Naive thymus-derived CD4-positive, alpha-beta T cell (primary cell): ENCODE measurements at regions not wholly inside any gene's neighbourhood (a gene's known extent, or its start where the extent isn't known, plus 50 kb on each side); places are given as distances from the start of the nearest gene placed in this dataset.

Experiments used
- ATAC-seq: fragments of 150-1000 bp; cut with Tn5 transposase; 2 replicates; pipeline ENCODE4 v1.10.0; 2021; ENCODE audit warnings: mild to moderate bottlenecking, moderate library complexity
- CTCF ChIA-PET: fragments of 350-600 bp; sonication (Branson Sonifier 250); formaldehyde crosslinking; loops from one replicate; lab custom pipeline; 2021; ENCODE audit warnings: antibody characterized with exemption; lab: Charles Lee
- POLR2A ChIA-PET: fragments of 350-600 bp; sonication (Branson Sonifier 250); formaldehyde crosslinking; loops from one replicate; lab custom pipeline; 2021; ENCODE audit warnings: antibody characterized with exemption, inconsistent platforms; lab: Charles Lee
- DNase-seq, 9 donors: peaks; one replicate each; pipeline versions ENCODE4 v3.0.0 to v3.0.0-alpha.2; 2020 to 2022; ENCODE audit warnings: mixed read lengths in 1 of 9
- H3K27ac ChIP-seq: one replicate; pipeline ENCODE4 v1.7.0; 2013; ENCODE audit warnings: mild to moderate bottlenecking, low read depth, low read length, moderate library complexity
- H3K27me3 ChIP-seq, 2 donors: one replicate each; pipeline ENCODE4 v1.7.0; 2013; ENCODE audit warnings: low read length in 2 of 2, mild to moderate bottlenecking in 2 of 2, moderate library complexity in 2 of 2; ENCODE audit not compliant: control insufficient read depth in 2 of 2, insufficient read depth in 2 of 2
- H3K36me3 ChIP-seq, 3 experiments: 1 replicate in 2 of 3; 2 replicates in 1 of 3; pipeline ENCODE4 v1.7.0; 2013; ENCODE audit warnings: low read length in 3 of 3, mild to moderate bottlenecking in 3 of 3, moderate library complexity in 1 of 3; ENCODE audit not compliant: insufficient read depth in 3 of 3, control insufficient read depth in 2 of 3
- H3K4me1 ChIP-seq, 2 donors: one replicate each; pipeline ENCODE4 v1.7.0; 2013; ENCODE audit warnings: low read length in 2 of 2, mild to moderate bottlenecking in 2 of 2, moderate library complexity in 1 of 2; ENCODE audit not compliant: control insufficient read depth in 2 of 2, insufficient read depth in 2 of 2
- H3K4me3 ChIP-seq: 2 replicates; pipeline ENCODE4 v1.7.0; 2013; ENCODE audit warnings: mild to moderate bottlenecking, low read length
- H3K9me3 ChIP-seq, 3 experiments: 1 replicate in 2 of 3; 2 replicates in 1 of 3; pipeline ENCODE4 v1.7.0; 2013; ENCODE audit warnings: low read length in 3 of 3; ENCODE audit not compliant: control insufficient read depth in 2 of 3
- H3K27ac Mint-ChIP-seq, 9 donors: one replicate each; pipeline ENCODE4 v1.8.0; 2020 to 2022; ENCODE audit warnings: mixed read lengths in 9 of 9, mild to moderate bottlenecking in 8 of 9, moderate library complexity in 5 of 9, inconsistent platforms in 2 of 9
- H3K27me3 Mint-ChIP-seq, 5 donors: one replicate each; pipeline ENCODE4 v1.8.0; 2021 to 2022; ENCODE audit warnings: mixed read lengths in 5 of 5, mild to moderate bottlenecking in 1 of 5
- H3K36me3 Mint-ChIP-seq, 5 donors: one replicate each; pipeline ENCODE4 v1.8.0; 2020 to 2022; ENCODE audit warnings: mixed read lengths in 5 of 5, mild to moderate bottlenecking in 3 of 5, inconsistent platforms in 1 of 5
- H3K4me1 Mint-ChIP-seq, 7 donors: one replicate each; pipeline ENCODE4 v1.8.0; 2020 to 2022; ENCODE audit warnings: mixed read lengths in 7 of 7, mild to moderate bottlenecking in 3 of 7, inconsistent platforms in 1 of 7
- H3K4me3 Mint-ChIP-seq, 10 donors: one replicate each; pipeline ENCODE4 v1.8.0; 2020 to 2022; ENCODE audit warnings: mild to moderate bottlenecking in 10 of 10, mixed read lengths in 10 of 10, moderate library complexity in 6 of 10, inconsistent platforms in 2 of 10
- H3K9me3 Mint-ChIP-seq, 11 donors: one replicate each; pipeline ENCODE4 v1.8.0; 2020 to 2022; ENCODE audit warnings: mixed read lengths in 11 of 11, mild to moderate bottlenecking in 4 of 11, inconsistent platforms in 1 of 11, moderate library complexity in 1 of 11
- intact Hi-C, 2 donors: fragments of 100-400 bp; cut with micrococcal nuclease; formaldehyde crosslinking; loops; one replicate each; pipeline ENCODE4 v1.15.1; 2023

DNA sequence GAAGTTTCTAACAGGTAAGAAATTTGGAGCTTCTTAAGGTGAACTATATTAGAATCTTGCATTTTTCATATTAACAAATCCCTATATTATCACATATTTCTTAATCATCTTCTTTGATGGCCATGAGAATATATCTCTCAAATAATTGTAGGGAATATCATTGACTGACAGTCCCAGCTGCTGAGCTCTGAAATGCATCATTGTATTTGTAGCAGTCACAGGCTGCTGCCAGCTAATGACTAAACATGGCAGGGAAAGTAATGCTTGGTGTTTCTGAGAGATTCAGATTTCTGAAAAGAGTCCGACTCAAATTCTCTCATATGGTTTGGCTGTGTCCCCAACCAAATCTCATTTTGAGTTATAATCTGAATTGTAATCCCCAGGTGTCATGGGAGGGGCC lies 171.9 kb downstream of the TRAM1L1 start:
- ChIA-PET POLR2A (no interaction called here), CTCF (no interaction called here)
- no peaks in the 10 kb centered on the region for H3K27me3 ChIP-seq
- Mint-ChIP-seq H3K27me3 (no peaks in the 10 kb centered on the region), H3K9me3 (peaks cover 0 to 9% (median 1%) of the 10 kb centered on the region in 11 donors), H3K36me3 (no peaks in the 10 kb centered on the region), H3K4me1 (no peaks in the 10 kb centered on the region), H3K27ac (no peak overlapping the region), H3K4me3 (no peak overlapping the region)
- H3K27ac ChIP-seq: no peak overlapping the region
- intact Hi-C loops: no loop called here
- ATAC-seq (no peak), DNase-seq (no peak)
- no peak overlapping the region for H3K4me3 ChIP-seq
- no peaks in the 10 kb centered on the region for H3K36me3 ChIP-seq
- no peaks in the 10 kb centered on the region for H3K9me3 ChIP-seq
- no peaks in the 10 kb centered on the region for H3K4me1 ChIP-seq

DNA sequence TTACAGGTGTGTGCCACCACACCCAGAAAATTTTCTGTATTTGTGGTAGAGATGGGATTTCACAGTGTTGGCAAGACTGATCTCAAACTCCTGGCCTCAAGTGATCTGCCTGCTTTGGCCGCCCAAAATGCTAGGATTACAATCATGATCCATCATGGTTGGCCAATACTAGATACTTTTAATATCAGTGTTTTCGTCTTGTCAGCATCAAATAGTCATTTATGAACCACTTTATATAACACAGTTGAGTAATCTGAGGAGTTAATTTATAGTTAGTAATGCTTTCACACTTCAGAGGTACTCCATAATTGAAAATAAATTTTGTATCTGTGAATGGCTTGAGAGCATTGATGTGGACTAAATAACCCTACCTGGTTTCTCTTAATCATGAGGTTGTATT lies 178.6 kb downstream of the TRAM1L1 start:
- H3K27me3 ChIP-seq: no peaks in the 10 kb centered on the region

DNA sequence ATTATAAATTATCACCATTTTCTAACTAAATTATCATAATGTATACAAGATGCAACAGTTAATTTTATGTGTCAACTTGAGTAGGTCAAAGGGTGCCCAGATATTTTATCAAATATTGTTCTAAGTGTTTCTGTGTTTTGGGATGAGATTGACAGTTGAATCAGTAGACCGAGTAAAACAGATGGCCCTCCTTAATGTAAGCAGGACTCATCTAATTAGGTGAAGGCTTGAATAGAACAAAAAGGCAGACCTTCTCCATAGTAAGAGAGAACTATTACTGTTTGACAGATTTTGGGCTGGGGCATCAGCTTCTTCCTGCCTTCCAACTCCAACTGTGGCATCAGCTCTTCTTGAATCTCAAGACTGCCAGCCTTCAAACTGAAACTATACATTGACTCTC lies 185.8 kb downstream of the TRAM1L1 start:
- no peak overlapping the region for H3K4me3 Mint-ChIP-seq
- H3K36me3 ChIP-seq: no peaks in the 10 kb centered on the region
- H3K4me1 Mint-ChIP-seq: no peaks in the 10 kb centered on the region
- ChIA-PET CTCF (no interaction called here), POLR2A (no interaction called here)
- H3K4me3 ChIP-seq: no peak overlapping the region
- no peaks in the 10 kb centered on the region for H3K27me3 Mint-ChIP-seq
- DNase-seq (no peak), ATAC-seq (no peak)
- no peaks in the 10 kb centered on the region for H3K36me3 Mint-ChIP-seq
- intact Hi-C loops: no loop called here
- H3K9me3 Mint-ChIP-seq: peaks cover 0 to 18% (median 3%) of the 10 kb centered on the region in 11 donors
- H3K27ac Mint-ChIP-seq: no peak overlapping the region
- H3K27ac ChIP-seq: no peak overlapping the region
- no peaks in the 10 kb centered on the region for H3K4me1 ChIP-seq
- H3K9me3 ChIP-seq: no peaks in the 10 kb centered on the region
- no peaks in the 10 kb centered on the region for H3K27me3 ChIP-seq

More for the DNA sequence above, 178.6 kb downstream of the TRAM1L1 start:
- no peaks in the 10 kb centered on the region for H3K27me3 Mint-ChIP-seq
- no peak overlapping the region for H3K4me3 ChIP-seq
- H3K9me3 Mint-ChIP-seq: peaks cover 0 to 22% (median 3%) of the 10 kb centered on the region in 11 donors
- H3K4me3 Mint-ChIP-seq: no peak overlapping the region
- H3K4me1 ChIP-seq: no peaks in the 10 kb centered on the region
- POLR2A ChIA-PET: no interaction called here
- no peaks in the 10 kb centered on the region for H3K36me3 ChIP-seq
- intact Hi-C loops: no loop called here
- no peak for DNase-seq
- no peaks in the 10 kb centered on the region for H3K36me3 Mint-ChIP-seq
- H3K4me1 Mint-ChIP-seq: no peaks in the 10 kb centered on the region
- H3K27ac Mint-ChIP-seq: no peak overlapping the region
- no peak for ATAC-seq
- no peak overlapping the region for H3K27ac ChIP-seq
- CTCF ChIA-PET: no interaction called here
- H3K9me3 ChIP-seq: no peaks in the 10 kb centered on the region

GRCh38 chr4:116885579-116885978 lies 199.8 kb downstream of the TRAM1L1 start:
- Mint-ChIP-seq H3K4me1 (no peaks in the 10 kb centered on the region), H3K4me3 (no peak overlapping the region), H3K9me3 (peaks cover 0 to 8% (median 0%) of the 10 kb centered on the region in 11 donors), H3K27ac (no peak overlapping the region), H3K27me3 (no peaks in the 10 kb centered on the region), H3K36me3 (no peaks in the 10 kb centered on the region)
- no peaks in the 10 kb centered on the region for H3K9me3 ChIP-seq
- no peak overlapping the region for H3K4me3 ChIP-seq
- no peak overlapping the region for H3K27ac ChIP-seq
- ATAC-seq (no peak), DNase-seq (no peak)
- intact Hi-C loops: no loop called here
- ChIA-PET CTCF (no interaction called here), POLR2A (no interaction called here)
- no peaks in the 10 kb centered on the region for H3K4me1 ChIP-seq
- H3K36me3 ChIP-seq: no peaks in the 10 kb centered on the region
- no peaks in the 10 kb centered on the region for H3K27me3 ChIP-seq

DNA sequence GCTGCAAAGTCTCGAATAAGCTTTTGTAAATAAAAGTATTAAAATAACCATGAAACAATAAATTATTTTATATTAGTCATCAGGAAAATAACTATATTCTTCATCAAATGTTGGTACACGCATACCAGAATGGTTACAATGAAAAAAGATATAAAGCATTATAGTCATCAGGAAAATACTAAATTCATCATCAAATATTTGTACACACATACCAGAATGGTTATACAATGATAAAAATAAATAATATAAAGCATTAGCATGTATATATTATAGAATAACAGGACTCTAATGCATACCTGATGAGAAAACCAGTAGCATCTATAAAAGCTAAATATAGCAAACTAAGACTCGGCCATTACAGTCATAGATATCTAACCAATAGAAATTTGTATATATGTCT lies 202.9 kb downstream of the TRAM1L1 start:
- Mint-ChIP-seq H3K36me3 (no peaks in the 10 kb centered on the region), H3K4me3 (no peak overlapping the region), H3K27ac (no peak overlapping the region), H3K27me3 (no peaks in the 10 kb centered on the region), H3K4me1 (no peaks in the 10 kb centered on the region), H3K9me3 (peaks cover 0 to 7% (median 0%) of the 10 kb centered on the region in 11 donors)
- H3K4me1 ChIP-seq: no peaks in the 10 kb centered on the region
- H3K27ac ChIP-seq: no peak overlapping the region
- ChIA-PET POLR2A (no interaction called here), CTCF (no interaction called here)
- H3K36me3 ChIP-seq: no peaks in the 10 kb centered on the region
- ATAC-seq (no peak), DNase-seq (no peak)
- intact Hi-C loops: no loop called here
- H3K27me3 ChIP-seq: no peaks in the 10 kb centered on the region
- H3K9me3 ChIP-seq: no peaks in the 10 kb centered on the region
- no peak overlapping the region for H3K4me3 ChIP-seq

GRCh38 chr4:116881077-116881476 lies 204.3 kb downstream of the TRAM1L1 start:
- H3K4me1 Mint-ChIP-seq: no peaks in the 10 kb centered on the region
- H3K27me3 Mint-ChIP-seq: no peaks in the 10 kb centered on the region
- Histone ChIP-seq H3K27ac (no peak overlapping the region), H3K4me3 (no peak overlapping the region), H3K27me3 (no peaks in the 10 kb centered on the region), H3K4me1 (no peaks in the 10 kb centered on the region), H3K36me3 (no peaks in the 10 kb centered on the region), H3K9me3 (no peaks in the 10 kb centered on the region)
- intact Hi-C loops: no loop called here
- DNase-seq: no peak
- H3K36me3 Mint-ChIP-seq: no peaks in the 10 kb centered on the region
- ChIA-PET POLR2A (no interaction called here), CTCF (no interaction called here)
- H3K4me3 Mint-ChIP-seq: no peak overlapping the region
- no peak for ATAC-seq
- H3K9me3 Mint-ChIP-seq: peaks cover 0 to 7% (median 0%) of the 10 kb centered on the region in 11 donors
- H3K27ac Mint-ChIP-seq: no peak overlapping the region

DNA sequence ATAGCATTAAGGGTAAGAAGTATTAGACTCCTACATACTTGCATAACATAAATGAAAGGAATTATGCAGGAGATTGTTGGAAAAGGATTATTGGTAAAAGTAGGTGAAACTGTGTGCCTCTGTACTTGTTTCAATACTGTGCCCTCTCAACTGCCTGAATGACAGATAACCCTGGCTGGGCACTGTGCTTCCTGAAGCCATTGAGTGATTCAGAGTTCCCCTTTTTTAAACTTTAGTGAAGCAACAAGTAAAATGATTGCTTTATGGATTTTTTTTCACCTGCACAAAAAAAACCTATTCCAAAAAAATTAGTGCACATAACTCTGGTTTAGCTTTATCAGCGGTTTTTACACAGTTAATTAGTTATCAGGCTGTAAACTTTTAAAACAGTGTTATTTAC lies 204.8 kb downstream of the TRAM1L1 start:
- intact Hi-C loops: no loop called here
- DNase-seq: no peak
- no peak for ATAC-seq
- no peaks in the 10 kb centered on the region for H3K36me3 ChIP-seq
- no peaks in the 10 kb centered on the region for H3K4me1 Mint-ChIP-seq
- H3K27ac ChIP-seq: no peak overlapping the region
- H3K4me3 ChIP-seq: no peak overlapping the region
- H3K27ac Mint-ChIP-seq: no peak overlapping the region
- peaks cover 0 to 7% (median 0%) of the 10 kb centered on the region in 11 donors for H3K9me3 Mint-ChIP-seq
- H3K27me3 Mint-ChIP-seq: no peaks in the 10 kb centered on the region
- CTCF ChIA-PET: no interaction called here
- no peak overlapping the region for H3K4me3 Mint-ChIP-seq
- H3K4me1 ChIP-seq: no peaks in the 10 kb centered on the region
- H3K36me3 Mint-ChIP-seq: no peaks in the 10 kb centered on the region
- POLR2A ChIA-PET: no interaction called here
- no peaks in the 10 kb centered on the region for H3K27me3 ChIP-seq
- H3K9me3 ChIP-seq: no peaks in the 10 kb centered on the region
